Skeletal muscle tissue (tissue), 3 donors: ENCODE measurements at regions not wholly inside any gene's neighbourhood (a gene's known extent, or its start where the extent isn't known, plus 50 kb on each side); places are given as distances from the start of the nearest gene placed in this dataset.

ENCODE experiments used
- H3K27ac ChIP-seq: one replicate; pipeline ENCODE4 v1.7.0; 2013; ENCODE audit warnings: mild to moderate bottlenecking, low read depth, low read length, inconsistent platforms
- H3K27me3 ChIP-seq, 3 donors: one replicate each; pipeline ENCODE4 v1.7.0; 2013; ENCODE audit warnings: low read length in 3 of 3; ENCODE audit not compliant: control insufficient read depth in 3 of 3, insufficient read depth in 3 of 3
- H3K36me3 ChIP-seq, 3 donors: one replicate each; pipeline ENCODE4 v1.7.0; 2013; ENCODE audit warnings: low read length in 3 of 3; ENCODE audit not compliant: control insufficient read depth in 3 of 3, insufficient read depth in 3 of 3
- H3K4me1 ChIP-seq, 3 donors: one replicate each; pipeline ENCODE4 v1.7.0; 2013; ENCODE audit warnings: low read length in 3 of 3, mild to moderate bottlenecking in 3 of 3; ENCODE audit not compliant: control insufficient read depth in 3 of 3, insufficient read depth in 3 of 3
- H3K4me3 ChIP-seq, 3 donors: one replicate each; pipeline ENCODE4 v1.7.0; 2013; ENCODE audit warnings: low read length in 3 of 3
- H3K9ac ChIP-seq, 3 donors: one replicate each; pipeline ENCODE4 v1.7.0; 2013; ENCODE audit warnings: low read length in 3 of 3, mild to moderate bottlenecking in 3 of 3, moderate library complexity in 2 of 3, low read depth in 1 of 3
- H3K9me3 ChIP-seq, 3 donors: one replicate each; pipeline ENCODE4 v1.7.0; 2013; ENCODE audit warnings: low read length in 3 of 3; ENCODE audit not compliant: control insufficient read depth in 3 of 3
- donor health status: Osteomylitis.

- H3K9me3 ChIP-seq: no peaks in the 10 kb centered on the region
- H3K4me3 ChIP-seq: no peak overlapping the region
- H3K4me1 ChIP-seq: no peaks in the 10 kb centered on the region
- H3K27ac ChIP-seq: no peak overlapping the region
- H3K27me3 ChIP-seq: no peaks in the 10 kb centered on the region
- no peaks in the 10 kb centered on the region for H3K36me3 ChIP-seq
- H3K9ac ChIP-seq: no peak overlapping the region
Measured at GRCh38 chr3:28980131-28980530, 300.7 kb upstream of the RBMS3 start.

GRCh38 chr3:28980631-28981030, 300.2 kb upstream of the RBMS3 start:
- Histone ChIP-seq H3K27me3 (no peaks in the 10 kb centered on the region), H3K4me3 (no peak overlapping the region), H3K27ac (no peak overlapping the region), H3K9me3 (no peaks in the 10 kb centered on the region), H3K4me1 (no peaks in the 10 kb centered on the region), H3K9ac (no peak overlapping the region), H3K36me3 (no peaks in the 10 kb centered on the region)

- H3K9ac ChIP-seq: no peak overlapping the region
- no peaks in the 10 kb centered on the region for H3K4me1 ChIP-seq
- no peaks in the 10 kb centered on the region for H3K36me3 ChIP-seq
- no peak overlapping the region for H3K27ac ChIP-seq
- no peak overlapping the region for H3K4me3 ChIP-seq
- H3K27me3 ChIP-seq: no peaks in the 10 kb centered on the region
- no peaks in the 10 kb centered on the region for H3K9me3 ChIP-seq
Measured at GRCh38 chr3:28982906-28983305, 298.0 kb upstream of the RBMS3 start.

- H3K36me3 ChIP-seq: no peaks in the 10 kb centered on the region
- H3K27me3 ChIP-seq: no peaks in the 10 kb centered on the region
- no peak overlapping the region for H3K27ac ChIP-seq
- H3K9me3 ChIP-seq: no peaks in the 10 kb centered on the region
- H3K4me3 ChIP-seq: no peak overlapping the region
- no peak overlapping the region for H3K9ac ChIP-seq
- no peaks in the 10 kb centered on the region for H3K4me1 ChIP-seq
Measured at GRCh38 chr3:28986922-28987321, 293.9 kb upstream of the RBMS3 start.

GRCh38 chr3:28989646-28990089, 291.2 kb upstream of the RBMS3 start:
- Histone ChIP-seq H3K4me3 (no peak overlapping the region), H3K4me1 (no peaks in the 10 kb centered on the region)

GRCh38 chr3:28994161-28994905, 286.5 kb upstream of the RBMS3 start:
- Histone ChIP-seq H3K9me3 (peaks cover 0 to 2% (median 0%) of the 10 kb centered on the region in 3 donors), H3K9ac (no peak overlapping the region), H3K27ac (no peak overlapping the region), H3K4me1 (no peaks in the 10 kb centered on the region), H3K36me3 (no peaks in the 10 kb centered on the region), H3K27me3 (no peaks in the 10 kb centered on the region), H3K4me3 (no peak overlapping the region)

More at GRCh38 chr3:28989646-28990089, 291.2 kb upstream of the RBMS3 start:
- Histone ChIP-seq H3K9ac (no peak overlapping the region), H3K27me3 (no peaks in the 10 kb centered on the region), H3K9me3 (no peaks in the 10 kb centered on the region), H3K27ac (no peak overlapping the region), H3K36me3 (no peaks in the 10 kb centered on the region)

GRCh38 chr3:29004885-29005599, 275.8 kb upstream of the RBMS3 start:
- Histone ChIP-seq H3K36me3 (no peaks in the 10 kb centered on the region), H3K9me3 (no peaks in the 10 kb centered on the region), H3K4me3 (no peak overlapping the region), H3K27me3 (no peaks in the 10 kb centered on the region), H3K9ac (no peak overlapping the region), H3K4me1 (no peaks in the 10 kb centered on the region), H3K27ac (no peak overlapping the region)

- H3K27ac ChIP-seq: no peak overlapping the region
- H3K9ac ChIP-seq: no peak overlapping the region
- H3K4me1 ChIP-seq: no peaks in the 10 kb centered on the region
- H3K4me3 ChIP-seq: no peak overlapping the region
- H3K9me3 ChIP-seq: no peaks in the 10 kb centered on the region
- no peaks in the 10 kb centered on the region for H3K27me3 ChIP-seq
- no peaks in the 10 kb centered on the region for H3K36me3 ChIP-seq
Measured at GRCh38 chr3:29005862-29006261, 275.0 kb upstream of the RBMS3 start.

GRCh38 chr3:29011441-29011840, 269.4 kb upstream of the RBMS3 start:
- Histone ChIP-seq H3K9me3 (no peaks in the 10 kb centered on the region), H3K4me3 (no peak overlapping the region), H3K27me3 (no peaks in the 10 kb centered on the region), H3K9ac (no peak overlapping the region), H3K27ac (no peak overlapping the region), H3K4me1 (no peaks in the 10 kb centered on the region), H3K36me3 (no peaks in the 10 kb centered on the region)

GRCh38 chr3:29011966-29012365, 268.9 kb upstream of the RBMS3 start:
- Histone ChIP-seq H3K9ac (no peak overlapping the region), H3K9me3 (no peaks in the 10 kb centered on the region), H3K27ac (no peak overlapping the region), H3K27me3 (no peaks in the 10 kb centered on the region), H3K4me1 (no peaks in the 10 kb centered on the region), H3K36me3 (no peaks in the 10 kb centered on the region), H3K4me3 (no peak overlapping the region)
